Type B pancreatic cell (in vitro differentiated cells): ENCODE measurements at regions not wholly inside any gene's neighbourhood (a gene's known extent, or its start where the extent isn't known, plus 50 kb on each side); places are given as distances from the start of the nearest gene placed in this dataset.

Experiments
- DNase-seq: peaks from one replicate; pipeline ENCODE4 v3.0.0; 2021; ENCODE audit warnings: mixed read lengths; ENCODE audit not compliant: unreplicated experiment; ENCODE audit errors: extremely low spot score
- H3K27ac Mint-ChIP-seq: 2 replicates; pipeline ENCODE4 v1.8.0; 2021; ENCODE audit warnings: mild to moderate bottlenecking, mixed read lengths
- H3K27me3 Mint-ChIP-seq: 2 replicates; pipeline ENCODE4 v1.8.0; 2021; ENCODE audit warnings: mixed read lengths
- H3K36me3 Mint-ChIP-seq: 2 replicates; pipeline ENCODE4 v1.8.0; 2021; ENCODE audit warnings: mixed read lengths
- H3K4me1 Mint-ChIP-seq: one replicate; pipeline ENCODE4 v1.8.0; 2021; ENCODE audit warnings: mixed read lengths; ENCODE audit not compliant: unreplicated experiment
- H3K4me3 Mint-ChIP-seq: 2 replicates; pipeline ENCODE4 v1.8.0; 2021; ENCODE audit warnings: mild to moderate bottlenecking, mixed read lengths
- H3K9me3 Mint-ChIP-seq: 2 replicates; pipeline ENCODE4 v1.8.0; 2021; ENCODE audit warnings: mixed read lengths
- CTCF ChIP-seq: fragments of 200-600 bp; sonication (generic); conservative IDR thresholded peaks from 2 replicates; pipeline ENCODE4 v1.5.0; 2021; ENCODE audit warnings: antibody characterized with exemption, mild to moderate bottlenecking

GRCh38 chr14:22337521-22337920 lies 251.5 kb downstream of the DAD1 start:
- no peaks in the 10 kb centered on the region for H3K36me3 Mint-ChIP-seq
- no peak for DNase-seq
- no peak for TF ChIP-seq CTCF
- peaks cover 31% of the 10 kb centered on the region for H3K4me1 Mint-ChIP-seq
- H3K27ac Mint-ChIP-seq, result no peak overlapping the region
- no peak overlapping the region for H3K4me3 Mint-ChIP-seq
- peaks cover 4% of the 10 kb centered on the region for H3K27me3 Mint-ChIP-seq
- no peaks in the 10 kb centered on the region for H3K9me3 Mint-ChIP-seq

- H3K27ac Mint-ChIP-seq, result no peak overlapping the region
- H3K9me3 Mint-ChIP-seq, result no peaks in the 10 kb centered on the region
- no peak for TF ChIP-seq CTCF
- no peak overlapping the region for H3K4me3 Mint-ChIP-seq
- H3K36me3 Mint-ChIP-seq, result no peaks in the 10 kb centered on the region
- peaks cover 4% of the 10 kb centered on the region for H3K27me3 Mint-ChIP-seq
- DNase-seq, result no peak
- H3K4me1 Mint-ChIP-seq, result peaks cover 35% of the 10 kb centered on the region
These were observed 253.0 kb downstream of the DAD1 start for GRCh38 chr14:22336031-22336430.

- H3K4me3 Mint-ChIP-seq, result no peak overlapping the region
- no peak overlapping the region for H3K27ac Mint-ChIP-seq
- TF ChIP-seq CTCF, result no peak
- no peaks in the 10 kb centered on the region for H3K36me3 Mint-ChIP-seq
- H3K9me3 Mint-ChIP-seq, result peaks cover 4% of the 10 kb centered on the region
- peaks cover 4% of the 10 kb centered on the region for H3K27me3 Mint-ChIP-seq
- H3K4me1 Mint-ChIP-seq, result peaks cover 35% of the 10 kb centered on the region
- no peak for DNase-seq
These were observed 254.4 kb downstream of the DAD1 start for GRCh38 chr14:22334627-22335026.

- DNase-seq, result no peak
- H3K27me3 Mint-ChIP-seq, result peaks cover 4% of the 10 kb centered on the region
- TF ChIP-seq CTCF, result no peak
- H3K9me3 Mint-ChIP-seq, result peaks cover 5% of the 10 kb centered on the region
- peaks cover 35% of the 10 kb centered on the region for H3K4me1 Mint-ChIP-seq
- no peaks in the 10 kb centered on the region for H3K36me3 Mint-ChIP-seq
- peak overlapping the region; percentile 58 for H3K27ac Mint-ChIP-seq
- peak overlapping the region; percentile 52 for H3K4me3 Mint-ChIP-seq
These were observed 254.8 kb downstream of the DAD1 start for GRCh38 chr14:22334275-22334577.

GRCh38 chr14:22333422-22334274 lies 255.4 kb downstream of the DAD1 start:
- TF ChIP-seq CTCF, result no peak
- DNase-seq, result no peak
- Mint-ChIP-seq H3K4me3 (peak overlapping the region; percentile 52), H3K9me3 (peaks cover 9% of the 10 kb centered on the region), H3K27me3 (peaks cover 1% of the 10 kb centered on the region), H3K4me1 (peaks cover 32% of the 10 kb centered on the region), H3K36me3 (no peaks in the 10 kb centered on the region), H3K27ac (peak overlapping the region; percentile 58)
